Medulla oblongata (tissue), 1 donor: ENCODE measurements at regions not wholly inside any gene's neighbourhood (a gene's known extent, or its start where the extent isn't known, plus 50 kb on each side); places are given as distances from the start of the nearest gene placed in this dataset.

Experiments
- DNase-seq: peaks from one replicate; pipeline ENCODE4 v3.0.0-alpha.2; 2015; ENCODE audit errors: extremely low spot score

DNA sequence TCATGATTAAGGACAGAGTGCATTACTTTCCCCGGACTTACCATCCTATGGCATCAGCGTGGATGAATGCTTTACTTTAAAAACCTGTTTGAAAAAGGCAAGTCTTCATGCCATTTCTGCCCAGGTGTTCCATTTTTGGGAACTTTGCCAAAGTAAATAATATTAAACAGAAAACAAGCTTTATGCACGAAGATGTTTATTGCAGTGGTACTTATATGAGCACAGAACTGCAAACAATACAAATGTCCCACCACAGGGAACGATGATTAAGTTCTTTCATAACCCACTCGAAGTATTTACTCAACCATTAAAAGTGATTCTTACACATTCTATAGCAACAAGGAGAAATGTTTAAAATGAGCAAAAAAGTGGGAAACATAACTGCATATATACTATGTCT lies 109.7 kb upstream of the GDF10 start:
- DNase-seq, result no peak

DNA sequence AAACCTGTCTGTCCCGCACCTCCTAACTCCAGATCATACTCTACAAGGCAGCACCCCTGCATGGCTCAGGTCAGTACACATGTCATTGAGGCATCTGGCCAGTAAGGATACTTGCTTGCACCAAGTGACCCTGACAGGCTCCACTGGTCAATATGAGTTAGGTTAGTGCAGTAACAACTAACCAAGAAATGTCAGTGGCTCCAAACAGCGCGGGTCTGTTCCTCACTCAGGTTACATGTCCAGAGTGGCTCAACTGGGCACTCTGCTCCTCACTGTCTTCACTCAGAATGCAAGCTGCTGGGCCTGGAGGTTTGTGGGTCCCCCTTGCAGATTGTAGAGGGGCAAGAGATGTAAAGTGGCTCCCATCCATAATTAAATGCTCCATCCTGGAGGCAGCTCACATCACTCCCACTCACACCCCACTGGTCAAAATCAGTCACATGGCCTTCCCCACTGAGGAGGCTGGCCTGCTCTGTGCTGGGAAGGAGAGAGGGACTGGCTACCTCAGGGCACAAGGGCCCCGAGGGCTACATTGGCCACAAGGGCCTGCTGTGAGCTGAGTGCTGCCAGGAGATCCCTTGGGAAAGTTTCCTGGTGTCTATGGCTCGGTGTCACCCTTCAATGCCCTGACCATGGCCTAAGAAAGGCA lies 109.1 kb upstream of the GDF10 start:
- DNase-seq, result no peak

DNA sequence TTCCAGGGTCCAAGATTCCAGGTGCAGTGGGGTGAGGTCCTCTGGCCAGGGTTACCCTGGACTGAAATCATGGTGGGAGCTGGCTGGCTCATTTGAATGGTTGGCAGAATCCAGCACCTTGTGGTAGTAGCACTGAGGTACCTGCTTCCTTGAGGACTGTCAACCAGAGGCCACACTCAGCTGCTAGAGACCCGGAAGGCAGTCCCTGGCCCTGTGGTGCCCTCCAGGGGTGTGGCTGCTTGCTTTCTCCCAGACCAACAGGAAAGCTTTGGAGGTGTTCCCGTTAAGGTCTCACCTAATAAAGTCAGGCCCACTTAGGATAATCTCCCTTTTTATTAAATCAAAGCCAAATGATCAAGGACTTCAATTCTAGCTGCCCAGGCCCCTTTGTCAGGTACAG lies 107.7 kb upstream of the GDF10 start:
- DNase-seq, result no peak

DNA sequence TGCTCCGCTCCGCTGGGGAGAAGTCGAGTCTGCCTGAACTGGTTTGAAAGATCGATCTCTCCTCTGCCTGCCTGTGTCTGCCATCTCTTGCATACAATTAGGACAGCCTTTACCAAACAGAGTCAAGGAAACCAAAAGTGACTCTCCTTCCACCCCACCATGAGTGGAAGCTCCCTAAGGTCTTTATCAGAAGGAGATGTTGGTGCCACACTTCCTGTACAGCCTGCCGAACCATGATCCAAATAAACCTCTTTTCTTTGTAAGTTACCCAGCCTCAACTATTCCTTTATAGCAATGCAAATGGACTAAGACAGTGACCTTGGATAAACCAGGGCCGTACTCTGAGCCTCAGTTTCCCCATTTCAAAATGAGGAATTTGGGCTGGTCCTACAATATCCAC lies 106.3 kb upstream of the GDF10 start:
- DNase-seq, result no peak

DNA sequence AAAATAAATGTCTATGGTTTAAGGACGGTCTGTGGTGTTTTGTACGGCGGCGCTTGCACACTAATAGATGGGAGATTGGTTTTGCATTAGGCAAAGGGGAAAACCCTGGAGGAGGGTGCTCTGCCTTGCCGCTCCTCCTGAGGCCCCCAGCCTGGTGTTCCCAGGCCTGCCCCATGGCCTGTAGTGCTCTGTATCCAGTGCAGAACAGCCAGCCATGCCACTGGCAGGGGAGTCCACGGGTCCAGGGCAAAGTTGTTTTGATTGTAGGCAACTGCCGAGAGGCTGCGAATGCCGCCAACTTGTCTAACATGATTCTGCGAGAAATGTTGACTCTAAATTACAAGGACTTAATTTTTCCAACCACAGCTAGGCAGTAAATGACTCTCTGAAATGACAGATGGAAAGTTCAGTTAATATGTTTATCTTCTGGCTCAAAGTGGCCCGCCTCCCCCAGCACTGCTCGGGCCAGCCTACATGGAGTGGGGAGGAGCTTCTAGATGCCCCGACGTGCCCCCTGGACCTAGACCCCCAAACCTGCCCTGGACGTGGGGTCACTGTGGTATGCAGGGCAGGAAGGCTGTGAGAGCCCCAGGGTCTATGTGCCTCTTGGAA lies 104.6 kb upstream of the GDF10 start:
- no peak for DNase-seq

DNA sequence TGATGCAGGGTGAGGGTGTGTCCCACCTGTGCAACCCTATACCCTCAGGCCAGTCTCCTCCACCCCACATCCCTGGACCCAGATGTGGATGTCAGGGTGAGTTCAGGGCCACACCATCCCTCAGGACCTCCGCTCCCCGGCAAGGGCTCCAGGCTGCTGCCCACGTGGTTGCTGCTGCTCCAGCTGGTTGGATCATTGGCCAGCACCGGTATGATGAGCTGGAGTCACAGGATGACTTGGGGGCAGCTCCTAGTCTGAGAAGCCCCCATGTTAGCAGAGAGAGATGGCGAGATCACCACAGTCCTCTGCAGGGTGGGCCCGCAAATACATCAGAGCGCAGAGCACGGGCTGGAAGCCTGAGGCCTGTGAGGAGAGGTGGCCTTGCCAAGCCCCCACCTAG lies 103.3 kb upstream of the GDF10 start:
- DNase-seq, result no peak

DNA sequence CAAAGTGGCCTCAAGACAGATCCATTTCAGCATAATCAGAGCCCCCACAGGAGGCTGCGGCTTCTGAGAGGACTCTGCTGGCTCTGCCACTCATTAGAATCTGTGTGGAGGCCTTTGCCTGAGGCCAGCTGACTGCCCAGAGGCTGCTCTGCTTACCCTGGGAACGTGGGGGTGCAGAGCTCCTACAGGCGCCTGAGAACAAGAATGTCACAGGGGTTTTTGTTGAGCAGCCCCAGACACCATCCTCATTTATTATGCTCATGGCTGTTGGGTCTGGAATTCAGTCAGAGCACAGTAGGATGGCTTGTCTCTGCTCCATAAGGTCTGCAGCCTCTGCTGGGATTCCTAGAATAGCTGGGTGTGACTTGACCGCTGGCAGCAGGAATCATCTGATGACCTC lies 101.8 kb upstream of the GDF10 start:
- no peak for DNase-seq

DNA sequence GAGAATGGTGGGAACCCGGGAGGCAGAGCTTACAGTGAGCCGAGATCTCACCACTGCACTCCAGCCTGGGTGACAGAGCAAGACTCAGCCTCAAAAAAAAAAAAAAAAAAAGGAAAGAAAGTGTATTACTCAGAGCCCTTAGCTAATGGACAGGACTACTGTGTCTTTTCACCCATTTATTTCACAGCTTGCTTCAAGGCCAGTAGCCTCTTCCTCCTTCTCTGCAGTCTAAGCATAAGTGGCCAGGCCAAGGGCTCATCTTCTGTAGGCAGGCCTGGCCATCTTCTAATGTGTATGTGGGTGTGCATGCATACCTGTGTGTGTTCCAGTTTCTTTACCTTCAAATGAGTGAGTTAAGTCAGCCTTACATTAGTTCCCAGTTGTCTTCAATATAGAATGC lies 94.8 kb upstream of the GDF10 start:
- no peak for DNase-seq

DNA sequence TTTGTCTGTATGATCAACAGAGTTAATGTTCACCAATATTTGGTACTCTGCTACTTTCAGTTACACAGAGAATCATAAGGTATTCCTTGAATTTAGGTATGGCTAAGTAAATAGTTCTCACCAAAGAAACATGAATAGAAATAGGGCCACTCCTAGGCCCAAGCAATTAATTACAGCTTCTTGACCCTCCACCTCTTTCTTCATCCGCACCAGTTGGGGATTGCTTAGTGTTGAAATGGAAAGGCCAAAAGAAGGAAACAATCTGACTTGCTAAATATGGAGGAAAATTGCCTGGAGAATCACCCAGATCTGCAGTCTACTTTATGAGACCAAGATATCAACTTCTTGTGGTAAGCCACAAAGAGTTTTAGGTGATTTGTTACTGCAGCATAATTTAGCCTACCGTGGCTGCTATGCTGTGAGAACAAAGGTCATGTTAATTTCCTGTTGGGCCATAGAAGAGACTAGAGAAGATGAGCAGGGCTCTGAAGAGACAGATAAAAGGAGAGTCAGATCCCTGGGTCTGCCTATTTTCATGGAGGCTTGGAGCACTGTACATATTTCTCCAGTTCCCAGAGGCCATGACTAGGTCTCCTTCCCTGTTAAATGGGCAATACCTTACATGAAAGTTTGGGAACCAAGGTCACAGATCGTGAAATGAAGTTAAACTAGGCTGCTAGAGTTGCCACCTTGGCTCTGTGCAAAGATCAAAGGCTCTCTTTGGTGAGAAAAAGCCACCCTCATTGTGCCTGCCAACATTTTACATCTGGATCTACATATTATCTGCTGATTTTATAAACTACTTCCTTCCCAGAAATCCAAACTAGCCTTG lies 93.3 kb upstream of the GDF10 start:
- no peak for DNase-seq

DNA sequence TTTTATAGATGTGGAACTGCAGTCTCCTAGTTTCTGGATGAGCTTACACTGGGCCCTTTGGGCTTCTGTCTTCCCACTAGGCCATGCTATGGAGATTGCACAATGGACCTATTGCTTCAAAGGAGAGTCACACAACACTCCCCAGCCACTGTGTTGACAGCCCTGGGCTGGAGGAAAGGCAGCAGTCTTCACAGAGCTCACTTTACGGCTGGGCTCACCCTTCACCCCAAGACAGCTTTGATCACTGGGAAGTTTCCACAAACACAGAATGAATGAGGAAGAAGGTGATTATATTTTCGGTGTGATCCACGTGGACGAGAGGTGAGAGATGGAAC lies 92.7 kb upstream of the GDF10 start:
- DNase-seq, result no peak

DNA sequence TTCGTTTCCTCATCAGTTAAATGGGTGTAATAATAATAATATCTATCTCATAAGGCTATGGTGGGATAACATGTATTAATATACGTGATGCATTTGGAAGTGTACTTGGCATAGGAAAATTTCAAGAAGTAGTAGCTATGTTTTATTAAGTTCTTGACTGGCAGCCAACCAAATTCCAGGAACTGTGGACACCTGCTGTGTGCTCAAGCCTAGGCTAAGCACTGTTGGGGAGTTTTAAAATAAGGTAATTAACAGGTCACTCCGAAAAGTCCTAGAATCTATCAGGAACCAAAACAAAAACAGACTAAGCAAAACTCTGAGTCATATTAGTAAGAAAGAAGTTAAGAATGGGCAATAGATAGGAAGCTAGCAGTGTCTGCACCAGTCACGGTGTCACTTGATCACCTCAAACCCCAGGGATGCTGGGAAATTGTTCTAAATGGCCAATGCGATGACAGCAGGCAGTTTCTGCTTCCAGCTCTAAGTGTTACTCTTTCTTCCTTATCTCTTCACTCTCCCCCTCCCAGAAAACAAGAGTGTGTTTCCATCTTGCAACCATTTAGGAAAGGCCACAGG lies 92.0 kb upstream of the GDF10 start:
- DNase-seq, result no peak

DNA sequence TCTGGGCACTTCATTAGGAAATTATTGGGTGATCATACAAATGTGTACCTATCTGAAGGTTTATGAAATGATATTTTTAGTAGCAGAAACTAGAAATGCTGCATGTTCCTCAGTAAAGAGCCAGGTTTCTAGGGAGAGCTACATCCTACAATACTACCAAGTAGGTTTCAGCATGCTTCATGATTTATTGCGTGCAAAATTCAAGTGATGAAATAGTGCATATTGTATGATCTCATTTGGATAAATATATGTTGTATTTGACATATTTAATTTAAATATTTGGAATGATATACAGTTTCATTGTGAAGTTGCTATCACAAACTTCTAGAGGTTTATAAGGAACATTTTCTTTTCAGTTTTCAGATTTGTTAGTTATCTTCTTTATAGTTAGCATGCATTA lies 90.5 kb upstream of the GDF10 start:
- DNase-seq, result no peak

DNA sequence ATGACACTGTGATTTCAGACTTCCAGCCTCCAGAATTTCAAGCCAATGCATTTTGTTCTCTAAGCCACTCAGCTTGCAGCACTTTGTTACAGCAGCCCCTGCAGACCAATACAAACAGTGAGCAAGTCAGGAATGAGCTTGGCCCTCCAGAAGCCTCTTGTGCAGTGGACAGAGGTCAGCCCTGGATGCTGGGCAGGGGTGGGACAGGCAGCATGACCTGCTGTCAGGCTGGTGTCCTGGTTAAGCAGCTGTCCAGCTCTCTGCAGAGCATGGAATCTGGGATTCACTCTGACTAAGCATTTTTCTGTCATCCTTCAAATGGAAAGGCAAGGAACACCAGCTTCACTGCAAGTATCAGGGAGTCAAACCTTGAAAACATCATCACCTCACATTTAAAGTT lies 85.5 kb upstream of the GDF10 start:
- no peak for DNase-seq

DNA sequence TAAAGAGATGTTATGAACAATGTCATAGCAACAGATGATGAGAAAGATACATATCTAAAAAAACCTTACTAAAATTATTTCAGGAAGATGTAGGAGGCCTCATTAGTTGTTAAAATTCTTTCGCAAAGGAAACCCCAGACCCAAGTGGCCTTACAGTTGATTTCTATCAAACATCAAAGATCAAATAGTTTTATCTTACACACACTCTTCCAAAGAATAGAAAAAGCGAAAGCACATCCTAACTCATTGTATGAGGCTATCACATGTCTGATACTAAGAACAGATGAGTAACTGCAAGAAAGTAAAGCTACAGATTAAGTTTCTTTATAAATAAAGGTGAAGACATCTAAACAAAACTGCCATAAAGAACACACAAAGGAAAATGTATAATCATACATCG lies 82.9 kb upstream of the GDF10 start:
- DNase-seq, result no peak

DNA sequence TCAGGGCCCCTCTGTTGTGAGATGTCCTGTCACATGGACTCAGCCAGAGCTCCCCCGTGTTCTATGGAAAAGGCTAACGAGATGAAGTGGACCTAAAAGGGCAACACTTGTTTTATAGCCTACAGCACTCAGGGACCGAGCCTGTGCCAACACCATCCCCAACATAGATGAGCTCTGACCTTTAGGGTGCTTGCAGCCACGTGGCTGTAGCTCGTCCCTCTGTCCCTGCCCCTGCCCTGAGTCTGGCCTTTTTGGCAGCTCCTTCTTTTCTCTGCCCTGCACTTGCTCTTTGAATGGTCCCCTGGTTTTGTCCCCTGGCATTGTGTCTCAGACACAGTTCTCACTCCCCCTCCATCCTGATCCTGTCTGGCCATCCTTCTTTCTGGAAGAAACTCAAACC lies 81.2 kb upstream of the GDF10 start:
- no peak for DNase-seq

DNA sequence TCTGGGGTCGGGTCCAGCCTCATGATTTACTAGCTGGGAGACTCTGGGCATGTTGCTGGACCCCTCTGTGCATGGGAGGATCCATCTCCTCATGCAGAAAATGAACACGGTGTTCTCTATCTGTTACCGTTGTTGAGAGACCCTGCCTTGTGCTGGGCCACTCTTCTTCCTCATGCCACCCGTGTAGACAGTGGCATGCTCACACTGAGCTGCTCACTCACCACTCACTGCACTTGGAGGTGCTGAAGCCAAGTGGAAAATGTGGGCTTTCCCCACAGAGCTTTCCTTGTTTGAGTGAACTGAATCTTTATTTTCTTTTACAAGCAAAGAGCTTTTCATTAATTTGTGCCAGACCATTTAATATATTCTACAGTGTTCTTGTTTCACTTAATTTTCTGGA lies 77.5 kb upstream of the GDF10 start:
- DNase-seq, result peak; percentile 34

DNA sequence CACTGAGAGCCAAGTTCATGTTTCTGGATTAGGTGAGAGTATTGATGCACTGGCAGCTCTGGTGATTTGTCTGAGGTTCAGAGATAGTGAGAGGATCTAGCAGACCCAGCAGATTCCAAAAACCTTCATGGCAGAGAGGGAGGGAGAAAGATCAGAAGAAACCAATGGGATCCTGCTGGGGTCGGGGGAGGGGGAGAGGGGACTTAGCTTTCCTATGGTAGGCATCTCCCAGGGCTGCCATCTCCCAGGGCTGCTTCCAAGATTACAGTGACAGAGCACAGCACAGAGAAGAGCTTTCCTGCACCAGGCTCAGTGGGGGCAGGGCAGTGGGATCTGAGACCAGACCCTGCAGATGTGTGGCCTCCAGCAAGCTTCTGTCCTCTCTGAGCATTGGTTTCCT lies 76.8 kb upstream of the GDF10 start:
- DNase-seq, result no peak

DNA sequence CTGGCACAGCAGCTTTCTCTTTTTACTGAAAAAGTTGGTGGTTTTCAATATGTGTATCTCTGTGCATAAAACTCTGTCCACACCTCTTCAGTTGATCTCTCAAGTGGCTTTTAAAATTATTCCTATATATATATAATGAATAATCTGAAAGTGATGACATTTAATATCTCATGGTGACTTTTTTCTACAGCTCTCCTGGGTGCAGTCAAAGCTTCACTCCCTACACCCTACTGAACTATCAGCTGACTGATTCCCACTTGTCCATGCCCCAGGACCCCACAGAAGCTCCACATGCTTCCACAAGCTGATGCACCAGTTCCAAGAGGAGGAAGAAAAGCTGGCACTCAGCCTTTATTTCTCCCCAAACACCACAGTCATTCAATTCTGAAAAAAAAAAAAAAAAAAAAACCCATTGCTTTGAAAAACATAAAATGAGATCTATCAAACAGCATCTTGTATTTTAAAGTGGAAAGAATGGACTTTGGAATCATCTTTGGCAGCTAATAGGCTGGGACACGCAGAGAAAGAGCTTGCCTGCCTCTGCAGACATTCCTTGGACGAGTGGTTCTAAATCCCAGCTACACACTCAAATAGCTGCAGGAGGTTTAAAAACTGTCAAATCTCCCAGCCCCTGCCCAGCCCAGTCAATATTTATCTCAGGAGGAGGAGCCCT lies 75.3 kb upstream of the GDF10 start:
- DNase-seq, result peak; percentile 24

DNA sequence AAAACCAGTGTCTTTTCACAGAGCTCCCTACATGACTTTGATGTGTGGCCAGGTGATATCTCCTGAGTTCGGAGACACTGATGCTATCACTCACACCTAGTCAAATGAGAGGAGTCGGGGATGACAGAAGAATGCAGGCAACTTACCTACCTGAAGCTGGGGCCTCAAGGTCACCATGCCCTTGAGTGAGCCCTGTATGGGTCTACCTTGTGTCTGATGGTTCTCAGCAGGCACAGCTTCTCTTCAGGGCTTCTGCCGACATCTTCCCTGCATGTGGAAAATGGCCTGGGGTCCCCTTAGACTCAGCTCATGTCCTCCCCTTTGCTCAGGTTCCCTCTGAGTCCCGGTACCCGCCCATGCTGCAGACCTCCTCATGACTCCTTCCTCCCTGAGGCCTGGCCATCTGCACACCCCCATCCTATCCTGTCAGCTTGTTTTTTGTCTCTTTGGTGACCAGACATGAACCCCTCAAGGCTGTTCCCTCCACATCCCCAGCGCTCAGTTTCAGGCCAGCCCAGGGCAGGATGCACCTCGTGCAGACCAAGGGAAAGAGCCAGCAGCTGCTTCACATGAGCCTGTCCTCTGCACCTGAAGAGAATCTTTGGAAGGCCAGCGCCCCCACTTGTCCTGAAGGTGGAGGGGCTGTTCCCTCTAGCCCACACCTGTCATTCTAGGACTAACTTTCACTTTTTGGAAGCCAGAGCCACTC lies 74.6 kb upstream of the GDF10 start:
- DNase-seq, result no peak

DNA sequence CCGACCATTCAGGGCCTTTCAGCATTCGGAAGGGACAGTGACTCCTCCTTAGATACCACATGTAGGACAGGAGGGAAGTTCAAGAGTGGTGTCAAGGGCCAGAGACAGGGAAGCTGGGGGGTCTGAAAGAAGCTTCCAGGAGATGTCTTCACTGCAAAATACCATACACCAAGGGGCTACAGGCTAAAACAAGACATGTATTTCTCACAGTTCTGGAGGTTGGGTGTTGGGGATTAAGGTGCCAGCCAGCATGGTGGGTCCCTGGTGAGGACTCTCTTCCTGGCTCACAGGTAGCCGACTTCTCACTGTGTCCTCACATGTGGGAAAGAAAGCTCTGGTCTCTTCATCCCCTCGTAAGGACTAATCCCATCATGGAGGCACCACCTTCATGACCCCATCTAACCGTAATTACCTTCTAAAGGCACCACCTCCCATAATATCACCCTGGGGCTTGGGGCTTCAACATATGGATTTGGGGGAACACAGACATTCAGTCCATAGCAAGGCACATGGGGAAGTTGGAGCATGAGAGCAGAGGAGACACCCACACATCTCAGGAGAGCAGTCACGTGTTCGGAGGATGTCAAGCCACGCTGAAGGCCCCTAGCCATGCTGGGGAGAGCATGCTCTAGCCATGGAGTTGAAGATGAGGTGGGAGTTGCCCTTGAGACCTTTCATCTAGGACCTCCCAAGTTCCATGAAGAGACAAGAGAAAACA lies 73.9 kb upstream of the GDF10 start:
- DNase-seq, result no peak

DNA sequence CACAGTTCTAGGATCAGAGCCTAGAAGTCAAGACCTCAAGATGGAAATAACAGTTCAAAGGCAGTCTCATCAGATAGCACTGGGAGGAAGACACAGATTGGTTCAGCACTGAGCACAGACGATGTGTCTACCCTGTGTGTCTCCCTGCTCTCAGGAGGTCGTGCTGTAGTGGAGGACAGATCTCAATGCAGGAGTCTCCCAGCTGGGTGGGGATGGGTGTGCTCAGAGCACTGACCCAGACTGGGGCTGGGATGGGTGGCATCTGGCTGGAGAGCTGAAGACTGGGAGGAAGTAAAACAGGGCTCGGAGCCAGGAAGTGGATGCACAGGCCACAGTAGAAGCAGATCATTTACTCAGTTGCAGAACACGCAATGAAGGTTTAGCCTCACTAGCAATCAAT lies 69.5 kb upstream of the GDF10 start:
- DNase-seq, result peak; percentile 35
